Body of pancreas (tissue), 4 donors: ENCODE measurements at regions not wholly inside any gene's neighbourhood (a gene's known extent, or its start where the extent isn't known, plus 50 kb on each side); places are given as distances from the start of the nearest gene placed in this dataset.

Experiments
- CTCF ChIP-seq, 7 experiments: fragments of 450-650 bp in 4 of 7; fragments of 200-600 bp in 3 of 7; sonication (generic) in 3 of 7; IDR thresholded peaks; one replicate each; pipeline ENCODE4 v1.5.1; 2016 to 2019; ENCODE audit warnings: antibody characterized with exemption in 7 of 7
- POLR2A ChIP-seq, 3 donors: fragments of 450-650 bp; IDR thresholded peaks; one replicate each; pipeline ENCODE4 v1.6.1; 2016; ENCODE audit warnings: antibody characterized with exemption in 3 of 3, mild to moderate bottlenecking in 2 of 3

GRCh38 chr20:51175724-51176123, 152.8 kb upstream of the KCNG1 start:
- TF ChIP-seq POLR2A (IDR thresholded peaks at IDR 0.05) (no peak), CTCF (IDR thresholded peaks at IDR 0.05) (no peak)
